ENCODE measurements at regions not wholly inside any gene's neighbourhood (a gene's known extent, or its start where the extent isn't known, plus 50 kb on each side); places are given as distances from the start of the nearest gene placed in this dataset.

GRCh38 chr15:66946578-66947164, 118.7 kb upstream of the SMAD3 start:
- TF ChIP-seq CTCF (IDR thresholded peaks at IDR 0.05) = peak; percentile 95
- peaks cover 12% of the 10 kb centered on the region for H3K4me1 Mint-ChIP-seq
- peak; percentile 71 for DNase-seq
- no peak overlapping the region for H3K4me3 Mint-ChIP-seq
- H3K9me3 Mint-ChIP-seq = no peaks in the 10 kb centered on the region
- no peaks in the 10 kb centered on the region for H3K36me3 Mint-ChIP-seq (ENCODE audit: low read depth)
- H3K27me3 Mint-ChIP-seq (ENCODE audit: low read depth, poor library complexity) = peaks cover 30% of the 10 kb centered on the region
- no peak overlapping the region for H3K27ac Mint-ChIP-seq

GRCh38 chr15:66947471-66947870, 117.9 kb upstream of the SMAD3 start:
- DNase-seq = no peak
- Mint-ChIP-seq H3K4me1 (peaks cover 12% of the 10 kb centered on the region), H3K9me3 (no peaks in the 10 kb centered on the region), H3K4me3 (no peak overlapping the region), H3K27ac (no peak overlapping the region), H3K27me3 (ENCODE audit: low read depth, poor library complexity) (peaks cover 30% of the 10 kb centered on the region), H3K36me3 (ENCODE audit: low read depth) (no peaks in the 10 kb centered on the region)
- no peak for TF ChIP-seq CTCF (IDR thresholded peaks at IDR 0.05)

- Mint-ChIP-seq H3K36me3 (ENCODE audit: low read depth) (no peaks in the 10 kb centered on the region), H3K4me1 (peaks cover 15% of the 10 kb centered on the region), H3K9me3 (no peaks in the 10 kb centered on the region), H3K4me3 (no peak overlapping the region), H3K27me3 (ENCODE audit: low read depth, poor library complexity) (peaks cover 32% of the 10 kb centered on the region), H3K27ac (no peak overlapping the region)
- no peak for DNase-seq
- TF ChIP-seq CTCF (IDR thresholded peaks at IDR 0.05) = no peak
Observed at GRCh38 chr15:66948294-66948693, 117.1 kb upstream of the SMAD3 start.

GRCh38 chr15:66950114-66950513, 115.3 kb upstream of the SMAD3 start:
- peaks cover 42% of the 10 kb centered on the region for H3K27me3 Mint-ChIP-seq (ENCODE audit: low read depth, poor library complexity)
- H3K4me1 Mint-ChIP-seq = peaks cover 21% of the 10 kb centered on the region
- H3K9me3 Mint-ChIP-seq = no peaks in the 10 kb centered on the region
- TF ChIP-seq CTCF (IDR thresholded peaks at IDR 0.05) = no peak
- no peaks in the 10 kb centered on the region for H3K36me3 Mint-ChIP-seq (ENCODE audit: low read depth)
- no peak for DNase-seq
- no peak overlapping the region for H3K27ac Mint-ChIP-seq
- no peak overlapping the region for H3K4me3 Mint-ChIP-seq

- H3K9me3 Mint-ChIP-seq = no peaks in the 10 kb centered on the region
- no peak overlapping the region for H3K27ac Mint-ChIP-seq
- H3K4me3 Mint-ChIP-seq = no peak overlapping the region
- peaks cover 35% of the 10 kb centered on the region for H3K27me3 Mint-ChIP-seq (ENCODE audit: low read depth, poor library complexity)
- H3K4me1 Mint-ChIP-seq = peaks cover 22% of the 10 kb centered on the region
- no peak for DNase-seq
- TF ChIP-seq CTCF (IDR thresholded peaks at IDR 0.05) = no peak
- no peaks in the 10 kb centered on the region for H3K36me3 Mint-ChIP-seq (ENCODE audit: low read depth)
Observed at GRCh38 chr15:66951531-66952320, 113.7 kb upstream of the SMAD3 start.

Data from nephron progenitor cell (in vitro differentiated cells).